Amniotic epithelial cell (primary cell): ENCODE measurements at regions not wholly inside any gene's neighbourhood (a gene's known extent, or its start where the extent isn't known, plus 50 kb on each side); places are given as distances from the start of the nearest gene placed in this dataset.
"Not testable (repeated sequence)": the region's sequence is repeated elsewhere in the genome, so short reads cannot be mapped to it uniquely, and the experiment has no call there.

Experiments
- DNase-seq: peaks from one replicate; pipeline ENCODE4 v3.0.0-alpha.2; 2010; ENCODE audit warnings: low read depth

GRCh38 chr7:46291601-46292150 lies 370.6 kb upstream of the IGFBP3 start:
- peak; percentile 44 for DNase-seq

GRCh38 chr7:46291050-46291438 lies 370.0 kb upstream of the IGFBP3 start:
- DNase-seq: peak; percentile 31

GRCh38 chr7:46290374-46291049 lies 369.4 kb upstream of the IGFBP3 start:
- DNase-seq: peak; percentile 3

- DNase-seq: no peak
Observed at GRCh38 chr7:46288861-46289260, 367.8 kb upstream of the IGFBP3 start.

GRCh38 chr7:46288010-46288409 lies 366.9 kb upstream of the IGFBP3 start:
- no peak for DNase-seq

GRCh38 chr7:46286957-46287356 lies 365.9 kb upstream of the IGFBP3 start:
- DNase-seq: no peak

GRCh38 chr7:46286356-46286755 lies 365.3 kb upstream of the IGFBP3 start:
- no peak for DNase-seq

GRCh38 chr7:46285878-46286277 lies 364.8 kb upstream of the IGFBP3 start:
- DNase-seq: peak; percentile 28

GRCh38 chr7:46283852-46284251 lies 362.8 kb upstream of the IGFBP3 start:
- DNase-seq: no peak

- DNase-seq: no peak
Observed at GRCh38 chr7:46282155-46282554, 361.1 kb upstream of the IGFBP3 start.

- DNase-seq: no peak
Observed at GRCh38 chr7:46281071-46281470, 360.0 kb upstream of the IGFBP3 start.

GRCh38 chr7:46279290-46279689 lies 358.2 kb upstream of the IGFBP3 start:
- no peak for DNase-seq

- no peak for DNase-seq
Observed at GRCh38 chr7:46264646-46265045, 343.6 kb upstream of the IGFBP3 start.

GRCh38 chr7:46261638-46262037 lies 340.6 kb upstream of the IGFBP3 start:
- DNase-seq: not testable (repeated sequence)

- DNase-seq: no peak
Observed at GRCh38 chr7:46259947-46260346, 338.9 kb upstream of the IGFBP3 start.

GRCh38 chr7:46257761-46258448 lies 336.8 kb upstream of the IGFBP3 start:
- DNase-seq: peak; percentile 89

GRCh38 chr7:46256870-46257661 lies 336.0 kb upstream of the IGFBP3 start:
- DNase-seq: peak; percentile 29

GRCh38 chr7:46253520-46253919 lies 332.4 kb upstream of the IGFBP3 start:
- DNase-seq: peak; percentile 35

GRCh38 chr7:46247664-46248063 lies 326.6 kb upstream of the IGFBP3 start:
- no peak for DNase-seq

- no peak for DNase-seq
Observed at GRCh38 chr7:46245586-46246111, 324.6 kb upstream of the IGFBP3 start.

- peak; percentile 86 for DNase-seq
Observed at GRCh38 chr7:46244757-46245156, 323.7 kb upstream of the IGFBP3 start.

GRCh38 chr7:46243406-46243805 lies 322.3 kb upstream of the IGFBP3 start:
- no peak for DNase-seq
